GM19463 (cell line): ENCODE measurements at regions not wholly inside any gene's neighbourhood (a gene's known extent, or its start where the extent isn't known, plus 50 kb on each side); places are given as distances from the start of the nearest gene placed in this dataset.

Experiments
- ATAC-seq: cut with Tn5 transposase; IDR thresholded peaks from one replicate; pipeline ENCODE4 v1.9.1; 2021; ENCODE audit warnings: mild to moderate bottlenecking, moderate library complexity; ENCODE audit not compliant: unreplicated experiment

DNA sequence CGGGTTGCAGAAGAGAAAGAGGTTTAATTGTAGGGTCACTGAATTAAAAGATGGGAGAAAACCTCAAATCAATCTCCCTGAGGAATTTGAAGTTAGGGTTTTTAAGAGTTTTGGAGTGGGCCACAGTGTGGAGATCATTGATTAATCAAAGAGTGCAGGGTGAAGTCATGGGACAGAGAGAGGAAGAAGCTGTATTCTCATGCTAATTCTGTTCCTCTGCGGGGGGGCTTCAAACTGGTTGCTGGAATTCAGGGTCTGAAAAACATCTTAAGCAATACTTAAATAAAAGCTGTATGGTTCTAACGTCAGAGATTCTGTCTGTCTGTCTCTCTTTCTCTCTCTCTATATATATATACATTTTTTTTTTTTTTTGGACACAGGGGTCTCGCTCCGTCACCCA is 169.8 kb upstream of the SPATS2L start:
- ATAC-seq, result no peak

DNA sequence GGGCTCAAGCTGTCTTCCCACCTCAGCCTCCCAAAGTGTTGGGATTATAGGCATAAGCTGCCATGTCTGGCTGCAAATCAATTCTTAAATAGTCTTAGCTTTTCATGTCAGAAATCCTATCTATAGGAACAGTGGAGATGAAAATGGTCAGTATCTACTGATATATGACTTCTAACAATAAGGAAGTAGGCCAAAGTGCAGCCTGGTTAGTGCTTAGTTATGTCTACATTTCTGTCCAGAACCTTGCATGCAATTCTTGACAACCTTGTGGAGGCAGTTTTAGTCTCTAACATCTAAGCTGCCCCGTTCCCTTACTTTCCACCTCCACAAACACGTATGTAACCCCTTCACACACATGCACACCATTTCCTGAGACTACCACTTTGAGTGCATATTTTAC is 169.2 kb upstream of the SPATS2L start:
- no peak for ATAC-seq

DNA sequence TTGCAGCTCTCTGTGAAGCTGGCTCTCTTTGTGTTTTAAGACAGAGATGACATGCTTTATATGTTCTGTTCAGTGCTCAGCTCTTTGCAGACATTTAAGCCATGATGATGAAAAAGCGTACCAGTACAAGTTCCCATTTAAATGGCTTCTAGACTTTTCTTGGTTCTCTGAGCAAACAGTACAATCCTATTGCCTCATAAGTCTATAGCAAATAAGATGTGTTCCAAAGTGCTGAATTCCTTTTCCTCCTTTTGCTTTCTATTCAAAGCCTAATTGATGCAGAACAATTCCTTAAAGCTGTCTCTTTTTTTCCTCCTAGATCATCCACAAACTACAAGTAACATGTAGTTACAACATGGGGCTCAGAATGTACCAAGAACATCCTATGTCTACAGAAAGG is 168.8 kb upstream of the SPATS2L start:
- no peak for ATAC-seq

DNA sequence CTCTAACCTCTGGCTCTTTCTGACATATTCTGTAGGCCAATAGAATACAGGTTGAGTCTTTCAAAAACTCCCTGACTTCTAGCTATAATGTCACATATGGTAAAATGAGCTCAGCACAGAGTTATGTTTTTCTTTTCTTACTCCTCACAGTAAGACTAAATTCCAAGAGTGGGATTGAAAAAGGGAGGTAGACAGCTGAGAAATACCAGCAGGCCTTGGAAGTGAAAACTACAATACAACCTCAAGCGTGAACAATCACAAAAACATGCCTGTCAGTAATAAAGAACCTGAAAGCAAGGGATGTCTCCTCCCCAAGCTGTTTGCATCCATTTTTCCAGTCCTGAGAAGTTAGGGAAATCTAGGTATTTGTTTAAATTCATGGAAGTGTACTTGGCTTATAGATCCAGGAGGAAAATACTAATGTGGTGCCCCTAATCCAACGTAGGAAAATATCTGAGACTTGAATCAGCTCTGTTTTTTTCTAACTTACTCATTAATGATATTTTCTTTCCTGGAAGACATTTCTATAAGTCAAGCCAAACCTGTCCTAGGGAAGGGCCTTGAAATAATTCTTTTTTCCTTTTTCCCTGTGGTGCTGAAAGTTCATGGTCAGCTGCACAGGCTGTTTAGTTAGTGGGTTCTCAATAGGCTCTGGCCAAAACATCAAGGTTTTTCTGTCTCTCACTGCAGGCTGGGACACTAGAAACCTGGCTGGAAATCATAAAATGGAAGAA is 167.9 kb upstream of the SPATS2L start:
- no peak for ATAC-seq

DNA sequence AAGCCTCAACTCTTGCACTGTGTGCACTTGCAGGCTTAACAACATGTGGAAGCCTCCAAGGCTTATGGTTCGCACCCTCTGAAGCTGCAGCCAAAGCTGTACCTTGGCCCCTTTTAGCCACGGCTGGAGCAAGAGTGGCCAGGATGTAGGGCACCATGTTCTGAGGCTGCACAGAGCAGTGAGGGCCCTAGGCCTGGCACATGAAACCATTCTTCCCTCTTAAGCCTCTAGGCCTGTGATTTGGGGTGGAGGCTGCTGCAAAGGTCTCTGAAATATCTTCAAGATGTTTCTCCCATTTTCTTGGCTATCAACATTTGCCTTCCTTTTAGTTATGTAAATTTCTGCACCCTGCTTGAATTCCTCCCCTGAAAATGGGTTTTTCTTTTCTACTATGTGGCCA is 161.9 kb upstream of the SPATS2L start:
- no peak for ATAC-seq

- ATAC-seq, result no peak
Measured at GRCh38 chr2:200146501-200146900, 160.0 kb upstream of the SPATS2L start.

DNA sequence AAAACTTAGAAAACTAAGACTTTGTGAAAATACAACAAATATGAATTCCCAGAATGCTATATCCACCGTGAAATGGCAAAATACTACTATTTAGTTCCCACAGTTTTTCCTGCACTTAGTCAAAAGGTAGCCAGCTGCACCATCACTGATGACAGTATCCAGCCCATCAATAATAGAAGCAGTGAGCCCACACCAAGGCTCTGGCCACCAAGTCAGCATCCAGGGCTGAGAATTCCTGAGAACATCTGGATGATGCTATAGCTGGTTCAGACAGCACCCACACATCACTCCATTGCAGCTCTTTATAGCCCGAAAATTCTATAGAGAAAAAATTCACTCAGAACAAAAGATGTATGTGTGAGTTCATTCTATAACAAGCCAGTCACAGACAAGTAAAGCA is 159.1 kb upstream of the SPATS2L start:
- ATAC-seq, result no peak

DNA sequence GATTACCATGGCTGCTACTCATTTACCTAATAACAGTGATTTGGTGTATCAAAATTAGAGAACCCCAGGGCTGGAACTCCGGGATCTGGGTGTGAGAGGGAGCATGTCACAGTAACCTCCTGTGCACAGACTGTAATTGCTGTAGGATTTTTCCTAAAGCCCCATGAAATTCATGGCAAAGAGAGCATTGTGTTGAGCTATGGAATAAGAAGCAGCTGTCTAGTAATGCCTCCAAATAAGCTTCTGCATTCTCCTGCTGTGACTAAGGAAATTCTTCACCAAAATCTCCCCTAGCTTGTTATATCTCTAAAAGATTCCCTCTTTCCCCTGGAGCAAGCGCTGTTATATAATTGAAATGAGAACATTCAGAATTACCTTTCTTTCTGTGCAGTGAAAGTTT is 158.1 kb upstream of the SPATS2L start:
- ATAC-seq, result no peak

- ATAC-seq, result no peak
Measured at GRCh38 chr2:200150411-200151086, 155.9 kb upstream of the SPATS2L start.

DNA sequence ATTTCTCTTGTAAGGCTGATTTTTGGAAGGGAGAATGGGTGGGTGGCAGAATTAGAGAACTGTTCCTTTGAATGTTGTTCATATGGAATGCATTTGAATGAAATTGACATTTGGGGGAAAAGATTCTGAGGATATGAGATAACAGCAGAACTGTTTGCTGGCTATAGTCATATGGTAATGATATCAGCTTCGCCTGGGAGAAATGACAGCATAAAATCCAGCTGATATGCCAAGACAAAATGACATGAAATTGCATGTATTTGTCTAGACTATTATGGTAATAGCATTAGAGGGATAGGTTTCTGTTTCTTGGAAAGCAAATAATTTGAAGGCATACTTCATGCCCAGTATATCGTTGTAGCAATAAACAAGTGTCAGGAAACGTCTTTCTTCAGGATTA is 150.8 kb upstream of the SPATS2L start:
- ATAC-seq, result no peak

DNA sequence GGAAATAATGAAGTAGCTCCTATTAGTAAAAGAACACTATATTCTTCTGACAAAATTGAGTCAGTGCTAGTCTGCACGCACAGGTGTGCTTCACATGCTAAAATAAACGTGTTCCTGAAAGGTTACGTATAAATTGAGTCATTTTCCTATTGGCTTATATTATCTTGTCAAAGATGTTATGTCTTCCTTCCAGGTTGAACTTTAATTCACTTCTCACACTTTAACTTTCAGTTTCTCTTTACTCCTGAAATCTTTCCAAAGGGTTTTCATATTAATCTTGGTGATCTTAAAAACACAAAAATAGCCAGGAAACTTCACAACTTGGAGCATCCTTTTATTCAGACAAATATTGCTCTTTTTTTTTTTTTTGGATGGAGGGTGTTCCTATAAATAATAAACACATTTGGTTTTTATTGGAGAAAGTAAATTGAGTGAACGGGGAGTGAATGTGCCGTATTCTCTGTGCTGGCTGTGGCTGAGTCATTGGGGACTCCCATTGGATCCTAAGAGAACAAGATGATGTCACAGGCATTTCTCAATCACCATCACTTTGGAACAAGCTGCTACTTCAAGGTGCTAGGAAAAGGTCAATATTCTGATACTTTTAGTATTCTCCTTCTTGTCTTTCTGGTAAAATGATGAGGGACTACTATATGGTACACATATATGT is 150.2 kb upstream of the SPATS2L start:
- no peak for ATAC-seq

DNA sequence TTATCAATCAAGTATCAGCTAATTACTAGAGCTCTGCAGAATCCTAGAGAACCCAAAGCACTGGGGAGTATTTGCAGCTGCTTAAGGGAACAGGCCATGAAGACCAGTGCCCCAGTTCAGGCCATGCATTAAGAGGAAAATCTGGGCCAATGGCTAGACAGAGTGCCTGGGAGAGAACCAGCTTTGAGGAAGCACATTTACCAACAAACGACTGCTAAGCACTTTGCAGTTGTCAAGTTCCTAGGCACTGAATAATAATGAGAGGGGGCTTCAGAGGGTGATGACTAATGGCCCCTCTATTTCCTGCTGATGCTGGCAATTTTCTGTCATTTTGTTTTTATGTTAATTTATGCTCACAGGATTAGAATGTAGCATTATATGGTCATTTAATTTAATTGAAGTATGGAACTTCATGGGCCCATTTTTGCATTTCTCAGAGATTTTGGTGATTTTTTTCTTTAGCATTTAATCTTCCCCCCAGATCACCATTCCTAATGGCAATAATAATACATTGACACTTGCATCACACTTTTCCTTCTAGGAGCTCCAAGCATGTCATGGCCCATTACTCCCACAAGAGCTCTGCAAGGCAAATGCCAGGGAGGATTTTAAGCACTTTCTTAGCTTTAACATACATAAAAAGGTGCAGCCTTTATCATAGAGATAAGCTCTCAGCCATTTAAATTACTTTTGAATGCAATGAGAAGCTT is 147.7 kb upstream of the SPATS2L start:
- no peak for ATAC-seq

GRCh38 chr2:200159357-200159707 is 147.2 kb upstream of the SPATS2L start:
- no peak for ATAC-seq

- ATAC-seq, result no peak
Measured at GRCh38 chr2:200159829-200160781, 146.4 kb upstream of the SPATS2L start.

GRCh38 chr2:200161458-200161857 is 145.0 kb upstream of the SPATS2L start:
- no peak for ATAC-seq

DNA sequence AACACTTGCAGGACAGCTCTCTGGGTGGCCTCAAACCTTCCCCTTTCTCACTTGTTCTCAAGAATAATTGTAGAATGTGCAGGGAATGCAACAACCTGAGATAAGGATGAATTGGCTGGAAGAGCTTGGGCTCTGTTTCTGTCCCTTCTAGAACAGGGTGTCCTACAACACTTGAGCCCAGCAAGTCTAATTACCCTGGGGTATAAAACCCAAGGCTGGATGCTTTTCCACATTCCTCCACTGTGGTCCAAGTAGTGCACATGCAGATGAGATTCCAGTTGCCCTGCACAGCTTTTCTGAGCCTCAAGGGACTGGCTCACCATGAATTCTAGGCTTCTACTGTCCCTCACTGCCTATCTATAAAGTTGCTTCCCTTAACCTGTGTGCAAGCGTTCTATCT is 140.8 kb upstream of the SPATS2L start:
- ATAC-seq, result no peak

DNA sequence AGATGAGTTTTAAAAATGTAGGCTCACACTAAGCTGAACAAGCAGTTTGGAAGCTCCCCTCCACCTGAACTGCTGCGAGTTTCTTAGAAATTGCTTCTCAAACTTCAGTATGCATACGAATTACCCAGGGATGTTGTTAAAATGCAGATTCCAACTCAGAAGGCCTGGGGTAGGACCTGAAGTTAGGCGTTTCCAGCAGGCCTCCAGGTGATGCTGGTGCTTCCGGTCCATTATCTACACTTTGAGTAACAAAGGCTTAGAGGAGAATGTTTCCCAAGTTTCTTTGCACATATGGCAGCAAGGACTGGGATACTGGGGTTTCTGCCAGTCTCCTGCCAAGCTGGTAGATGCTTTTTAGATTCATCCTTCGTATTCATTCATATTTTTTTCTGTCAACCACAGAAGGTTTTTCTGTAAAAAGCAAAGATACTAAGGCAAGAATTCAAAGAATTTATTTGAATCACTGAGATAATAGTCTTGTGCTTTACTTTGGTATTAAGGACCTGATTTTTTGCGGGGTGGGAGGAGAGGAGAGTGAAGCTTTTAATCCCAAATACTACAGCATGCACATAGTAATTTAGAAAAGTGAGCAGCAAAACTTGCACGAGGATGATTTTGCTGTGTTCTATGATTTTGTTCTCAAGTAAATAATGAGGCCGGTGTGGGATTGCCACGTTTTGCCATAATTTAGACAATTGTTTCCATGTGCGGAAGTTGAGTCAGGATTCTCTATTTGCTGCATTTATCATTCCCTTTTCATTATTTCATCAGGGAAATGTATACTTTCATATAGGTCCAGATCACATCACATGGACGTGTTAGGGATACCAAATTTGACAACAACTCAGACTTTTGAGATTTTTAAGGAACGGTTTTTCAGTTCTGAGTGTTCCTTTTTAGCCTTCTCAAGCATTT is 137.6 kb upstream of the SPATS2L start:
- no peak for ATAC-seq

DNA sequence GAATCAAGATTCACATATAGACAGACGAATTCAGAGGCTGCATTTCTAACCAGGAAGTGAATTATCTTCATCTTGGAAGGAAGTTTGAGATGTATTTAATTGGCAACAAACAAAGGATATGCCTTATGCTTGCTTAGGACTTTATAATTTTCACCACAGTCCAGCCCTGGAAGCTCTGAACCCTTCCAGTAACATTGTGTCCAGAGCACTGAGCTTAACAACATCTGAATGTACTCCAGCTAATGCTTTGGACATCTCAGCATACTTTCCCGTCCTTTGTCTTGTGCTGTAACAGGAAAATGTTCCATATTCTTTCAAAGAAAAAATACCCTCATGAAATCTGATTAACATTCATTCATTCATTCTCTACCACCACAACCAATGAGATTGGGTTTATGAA is 136.3 kb upstream of the SPATS2L start:
- ATAC-seq, result no peak

DNA sequence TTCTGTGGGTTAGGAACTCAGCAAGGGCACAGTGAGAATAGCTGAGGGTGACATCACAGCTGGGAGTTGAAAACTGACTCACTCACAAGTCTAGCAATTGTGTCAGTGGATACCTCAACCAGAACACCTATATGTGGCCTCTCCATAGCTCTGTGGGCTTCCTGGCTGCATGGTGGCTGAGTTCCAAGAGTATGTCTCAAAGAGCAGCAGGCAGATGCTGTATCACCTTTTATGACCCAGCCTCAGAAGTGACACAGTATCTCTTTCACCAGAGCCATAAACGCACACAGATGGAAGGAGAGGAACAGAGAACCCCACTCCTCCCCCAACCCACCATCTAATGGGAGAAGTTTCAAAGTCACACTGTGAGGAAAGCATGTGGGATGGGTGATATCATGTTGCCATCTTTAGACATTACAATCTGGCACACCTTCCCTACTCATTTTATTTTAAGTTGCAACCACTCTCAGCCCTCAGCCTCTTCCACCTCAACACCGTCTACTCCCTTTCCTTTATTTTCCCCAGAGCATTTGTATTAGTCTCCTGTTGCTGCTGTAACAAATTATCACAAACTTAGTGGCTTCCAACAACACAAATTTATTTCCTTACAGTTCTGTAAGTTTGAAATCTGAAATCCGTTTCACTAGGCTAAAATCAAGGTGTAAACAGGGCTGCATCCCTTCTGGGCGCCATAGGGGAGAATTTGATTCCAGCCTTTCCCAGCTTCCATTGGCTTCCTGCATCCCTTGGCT is 134.6 kb upstream of the SPATS2L start:
- no peak for ATAC-seq
